H1 (cell line): ENCODE measurements at regions not wholly inside any gene's neighbourhood (a gene's known extent, or its start where the extent isn't known, plus 50 kb on each side); places are given as distances from the start of the nearest gene placed in this dataset.
A peak's percentile ranks its signal among the peaks of the same experiment; 100 is the strongest.

ENCODE experiments used
- CTCF ChIA-PET: fragments of 300-600 bp; sonication (Branson Sonifier 250); formaldehyde crosslinking; loops from one replicate; lab custom pipeline; 2021; ENCODE audit not compliant: partially characterized antibody; lab: Charles Lee
- POLR2A ChIA-PET: fragments of 300-600 bp; sonication (Branson Sonifier 250); formaldehyde crosslinking; loops from one replicate; lab custom pipeline; 2021; ENCODE audit warnings: inconsistent platforms; ENCODE audit not compliant: partially characterized antibody; lab: Charles Lee
- DNase-seq, 2 experiments: peaks; one replicate each; pipeline versions ENCODE4 v3.0.0 to v3.0.0-alpha.2; 2010 to 2022; ENCODE audit warnings: low spot score in 2 of 2, low read depth in 1 of 2, mixed read lengths in 1 of 2
- FAIRE-seq: peaks from 2 replicates; lab custom pipeline; 2011; peaks lifted over from hg19 to GRCh38; lab: Jason Lieb, UNC
- H2AFZ ChIP-seq: 2 replicates; pipeline ENCODE4 v1.8.1; 2012; ENCODE audit warnings: low read length, inconsistent platforms
- H2AK5ac ChIP-seq: 2 replicates; pipeline ENCODE4 v1.6.1; 2013; ENCODE audit warnings: low read depth, low read length
- H2BK120ac ChIP-seq: replicated peaks from 2 replicates; pipeline ENCODE3; 2013; ENCODE audit warnings: low read depth, low read length, inconsistent platforms
- H2BK12ac ChIP-seq: 2 replicates; pipeline ENCODE4 v1.6.1; 2013; ENCODE audit warnings: low read depth, low read length
- H2BK15ac ChIP-seq: 2 replicates; pipeline ENCODE4 v1.6.1; 2013; ENCODE audit warnings: low read length
- H2BK20ac ChIP-seq: 2 replicates; pipeline ENCODE4 v1.6.1; 2013; ENCODE audit warnings: low read length
- H2BK5ac ChIP-seq: 2 replicates; pipeline ENCODE4 v1.6.1; 2013; ENCODE audit warnings: low read depth, low read length
- H3K14ac ChIP-seq: 2 replicates; pipeline ENCODE4 v1.6.1; 2013; ENCODE audit warnings: inconsistent platforms; ENCODE audit not compliant: insufficient read length
- H3K18ac ChIP-seq: 2 replicates; pipeline ENCODE4 v1.6.1; 2013; ENCODE audit warnings: low read length; ENCODE audit errors: extremely low read depth
- H3K23ac ChIP-seq: 2 replicates; pipeline ENCODE4 v1.6.1; 2013; ENCODE audit warnings: inconsistent platforms; ENCODE audit not compliant: insufficient read length
- H3K23me2 ChIP-seq: 2 replicates; pipeline ENCODE4 v1.6.1; 2013; ENCODE audit warnings: low read depth, low read length
- H3K27ac ChIP-seq: 2 replicates; pipeline ENCODE4 v1.6.1; 2011; ENCODE audit warnings: low read depth, low read length, inconsistent platforms
- H3K27me3 ChIP-seq, 4 experiments: replicated peaks in 1 of 4; 1 replicate in 1 of 4; 2 replicates in 3 of 4; pipeline versions ENCODE4 v1.6.1 to v1.8.1; 2011 to 2013; ENCODE audit warnings: low read length in 3 of 4, mild to moderate bottlenecking in 3 of 4, inconsistent platforms in 2 of 4, mixed read lengths in 2 of 4, moderate library complexity in 1 of 4; ENCODE audit not compliant: control insufficient read depth in 3 of 4, insufficient read depth in 3 of 4; ENCODE audit errors: extremely low read depth in 1 of 4
- H3K36me3 ChIP-seq, 4 experiments: 2 replicates each; pipeline versions ENCODE4 v1.6.1 to v1.8.1; 2011 to 2013; ENCODE audit warnings: mild to moderate bottlenecking in 4 of 4, low read length in 3 of 4, moderate library complexity in 2 of 4, control low read depth in 1 of 4, inconsistent platforms in 1 of 4; ENCODE audit not compliant: insufficient read depth in 4 of 4, control insufficient read depth in 2 of 4
- H3K4ac ChIP-seq: replicated peaks from 2 replicates; pipeline ENCODE3; 2013; ENCODE audit warnings: low read length, low read depth, mixed read lengths, inconsistent platforms; ENCODE audit not compliant: insufficient read length
- H3K4me1 ChIP-seq, 4 experiments: replicated peaks in 1 of 4; 1 replicate in 1 of 4; 2 replicates in 3 of 4; pipeline versions ENCODE4 v1.6.1 to v1.8.1; 2011 to 2013; ENCODE audit warnings: low read length in 3 of 4, inconsistent platforms in 2 of 4, mixed read lengths in 1 of 4; ENCODE audit not compliant: insufficient read depth in 4 of 4, control insufficient read depth in 3 of 4
- H3K4me2 ChIP-seq, 2 experiments: 2 replicates each; pipeline versions ENCODE4 v1.6.1 to v1.8.1; 2011 to 2013; ENCODE audit warnings: low read depth in 2 of 2, low read length in 2 of 2, control low read depth in 1 of 2, inconsistent platforms in 1 of 2, mild to moderate bottlenecking in 1 of 2; ENCODE audit not compliant: insufficient read depth in 1 of 2
- H3K4me3 ChIP-seq, 4 experiments: fragments of 200-600, 300-600 bp in 1 of 4; sonication (generic), shearing (Covaris generic), sonication (Bioruptor Twin) in 1 of 4; 2 replicates each; pipeline versions ENCODE4 v1.5.1 to v1.8.1; 2011 to 2016; ENCODE audit warnings: low read length in 4 of 4, low read depth in 3 of 4, control low read depth in 2 of 4, inconsistent platforms in 2 of 4, mild to moderate bottlenecking in 2 of 4, mixed read lengths in 1 of 4, moderate library complexity in 1 of 4; ENCODE audit not compliant: insufficient read depth in 2 of 4; ENCODE audit errors: extremely low read depth in 1 of 4
- H3K56ac ChIP-seq: replicated peaks from 2 replicates; pipeline ENCODE3; 2013; ENCODE audit warnings: low read depth, mild to moderate bottlenecking, mixed read lengths, low read length, inconsistent platforms; ENCODE audit not compliant: insufficient read length
- H3K79me1 ChIP-seq: 2 replicates; pipeline ENCODE4 v1.6.1; 2013; ENCODE audit warnings: low read depth, low read length, control low read depth
- H3K79me2 ChIP-seq, 2 experiments: 2 replicates each; pipeline versions ENCODE4 v1.6.1 to v1.8.1; 2012 to 2013; ENCODE audit warnings: low read length in 2 of 2, mild to moderate bottlenecking in 2 of 2, inconsistent platforms in 1 of 2; ENCODE audit not compliant: insufficient read depth in 2 of 2, control insufficient read depth in 1 of 2
- H3K9ac ChIP-seq, 4 experiments: replicated peaks in 1 of 4; 1 replicate in 1 of 4; 2 replicates in 3 of 4; pipeline versions ENCODE4 v1.6.1 to v1.8.1; 2011 to 2013; ENCODE audit warnings: low read depth in 3 of 4, low read length in 3 of 4, control low read depth in 2 of 4, mild to moderate bottlenecking in 2 of 4, moderate library complexity in 2 of 4, inconsistent platforms in 1 of 4; ENCODE audit errors: extremely low read depth in 1 of 4
- H3K9me3 ChIP-seq, 2 experiments: 2 replicates each; pipeline versions ENCODE4 v1.6.1 to v1.8.1; 2012 to 2013; ENCODE audit warnings: mild to moderate bottlenecking in 2 of 2, moderate library complexity in 2 of 2, control low read depth in 1 of 2, inconsistent platforms in 1 of 2, low read depth in 1 of 2, low read length in 1 of 2, mixed read lengths in 1 of 2; ENCODE audit not compliant: insufficient read depth in 2 of 2
- H4K20me1 ChIP-seq, 2 experiments: replicated peaks in 1 of 2; 2 replicates each; pipeline versions ENCODE3 to v1.8.1; 2011 to 2013; ENCODE audit warnings: inconsistent platforms in 2 of 2, low read length in 2 of 2, mild to moderate bottlenecking in 1 of 2; ENCODE audit not compliant: insufficient read depth in 2 of 2, control insufficient read depth in 1 of 2
- H4K5ac ChIP-seq: 2 replicates; pipeline ENCODE4 v1.6.1; 2013; ENCODE audit warnings: low read length, low read depth, mixed read lengths, inconsistent platforms; ENCODE audit not compliant: insufficient read length
- H4K8ac ChIP-seq: 2 replicates; pipeline ENCODE4 v1.8.0; 2013; ENCODE audit warnings: mild to moderate bottlenecking, moderate library complexity, low read length, inconsistent platforms; ENCODE audit not compliant: insufficient read depth; ENCODE audit errors: extremely low read depth
- H4K91ac ChIP-seq: replicated peaks from 2 replicates; pipeline ENCODE3; 2013; ENCODE audit warnings: low read length, mixed read lengths, inconsistent platforms; ENCODE audit not compliant: insufficient read length
- BRCA1 ChIP-seq: IDR thresholded peaks from 2 replicates; pipeline ENCODE4 v1.6.1; 2012; ENCODE audit warnings: low read depth, low read length, improper control_type of control experiment
- CBX5 ChIP-seq: fragments of 300-800, 300-1000 bp; sonication (generic); IDR thresholded peaks from 2 replicates; pipeline ENCODE4 v1.7.1; 2016; ENCODE audit warnings: antibody characterized with exemption, low read length, low read depth
- CBX8 ChIP-seq: fragments of 300-800, 300-1000 bp; sonication (generic); IDR thresholded peaks from 2 replicates; pipeline ENCODE4 v1.7.1; 2016; ENCODE audit warnings: low read depth, low read length, borderline replicate concordance
- CHD1 ChIP-seq: IDR thresholded peaks from 2 replicates; pipeline ENCODE4 v1.6.1; 2012; ENCODE audit warnings: low read depth, low read length, improper control_type of control experiment
- CREB1 ChIP-seq: IDR thresholded peaks from 2 replicates; pipeline ENCODE4 v1.6.1; 2012; ENCODE audit warnings: inconsistent platforms
- EZH2 ChIP-seq: fragments of 200-600 bp; sonication (generic); IDR thresholded peaks from 2 replicates; pipeline ENCODE4 v1.7.1; 2012; ENCODE audit warnings: low read depth, mild to moderate bottlenecking, moderate library complexity, low read length, inconsistent platforms; ENCODE audit not compliant: severe bottlenecking
- GABPA ChIP-seq: IDR thresholded peaks from 2 replicates; pipeline ENCODE4 v1.6.1; 2011; ENCODE audit warnings: mild to moderate bottlenecking, low read length, moderate library complexity, borderline replicate concordance; ENCODE audit not compliant: insufficient read depth
- POLR2A ChIP-seq, 2 experiments: IDR thresholded peaks; 1 replicate in 1 of 2; 2 replicates in 1 of 2; pipeline ENCODE4 v1.6.1; 2011; ENCODE audit warnings: low read depth in 2 of 2, low read length in 2 of 2, mild to moderate bottlenecking in 2 of 2; ENCODE audit errors: control extremely low read depth in 1 of 2
- RBBP5 ChIP-seq: IDR thresholded peaks from 2 replicates; pipeline ENCODE4 v1.7.1; 2012; ENCODE audit warnings: low read depth, mild to moderate bottlenecking, inconsistent platforms, low read length, moderate library complexity, borderline replicate concordance
- RXRA ChIP-seq: IDR thresholded peaks from 2 replicates; pipeline ENCODE4 v1.6.1; 2011; ENCODE audit warnings: low read depth, mild to moderate bottlenecking, low read length, moderate library complexity; ENCODE audit not compliant: insufficient read depth
- SP4 ChIP-seq: IDR thresholded peaks from 2 replicates; pipeline ENCODE4 v1.6.1; 2012; ENCODE audit warnings: low read length, inconsistent platforms
- TBP ChIP-seq: IDR thresholded peaks from 2 replicates; pipeline ENCODE4 v1.6.1; 2011; ENCODE audit warnings: low read depth, low read length, improper control_type of control experiment
- TCF12 ChIP-seq: IDR thresholded peaks from 2 replicates; pipeline ENCODE4 v1.6.1; 2011; ENCODE audit warnings: low read depth, mild to moderate bottlenecking, low read length
- ZNF274 ChIP-seq: IDR thresholded peaks from 2 replicates; pipeline ENCODE4 v1.7.0; 2012; ENCODE audit warnings: low read length, borderline replicate concordance; ENCODE audit errors: extremely low read depth
- WGBS, 2 experiments: shearing (Covaris generic) in 1 of 2; methylation state at CpG; one replicate each; pipeline versions ENCODE4 v1.1.6 to v1.1.7; 2013 to 2015; ENCODE audit warnings: low lambda C conversion rate in 2 of 2, mixed read lengths in 2 of 2, inconsistent platforms in 1 of 2, low coverage in 1 of 2, missing lambda C conversion rate in 1 of 2; ENCODE audit not compliant: insufficient replicate concordance in 2 of 2, insufficient coverage in 1 of 2, insufficient read length in 1 of 2; ENCODE audit errors: extremely low coverage in 1 of 2, missing lambda C conversion rate in 1 of 2; 5-methylcytosine and 5-hydroxymethylcytosine counted together
- TF ChIP-seq, protein P1 (sequence below): IDR thresholded peaks from 2 replicates; pipeline ENCODE4 v1.6.1; 2012; ENCODE audit warnings: inconsistent platforms

DNA sequence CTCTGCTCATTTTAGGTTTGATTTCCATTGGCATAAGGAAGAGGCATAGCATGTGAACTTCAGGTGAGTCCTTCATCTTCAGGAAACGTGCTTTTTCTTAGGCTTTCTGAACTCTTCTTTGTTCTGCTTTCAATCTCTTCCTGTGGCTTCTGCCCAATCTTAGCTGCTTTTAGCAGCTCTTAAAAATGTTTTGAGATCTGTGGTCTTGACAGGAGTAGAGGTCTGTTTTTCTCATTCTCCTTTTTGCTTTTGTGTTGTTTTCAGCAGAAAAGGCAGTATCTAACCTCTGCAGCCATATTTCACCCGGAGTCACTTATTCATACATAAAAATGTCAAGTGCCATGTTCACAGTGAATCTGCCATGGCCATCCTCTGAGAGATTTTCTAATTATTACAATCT, 120.3 kb downstream of the LIG4 start:
- POLR2A ChIA-PET = no interaction called here
- CTCF ChIA-PET = interaction anchor here (0.6 kb wide), 1 partner anchor 88 kb away, joined by 3 read pairs; no protein-coding TSS in a partner anchor
- 93% methylated on average over 2 of the region's 2 CpGs; no CpG with 5 or more reads in 1 of the 2 experiments for WGBS, 2 experiments
- TF ChIP-seq RXRA = no peak
- TF ChIP-seq CREB1 = no peak
- TF ChIP-seq CBX8 = no peak
- no peak for TF ChIP-seq EZH2
- no peak for TF ChIP-seq TCF12
- TF ChIP-seq POLR2A (IDR thresholded peaks at IDR 0.05; ENCODE audit: control extremely low read depth in 1 of 2, low read depth in 2 of 2, low read length in 2 of 2) = no peak
- no peak for TF ChIP-seq RBBP5
- no peak for TF ChIP-seq GABPA
- no peak for TF ChIP-seq ZNF274
- no peak for TF ChIP-seq BRCA1
- no peak for TF ChIP-seq TBP
- no peak for TF ChIP-seq SP4
- no peak for TF ChIP-seq CBX5
- TF ChIP-seq, protein P1, sequence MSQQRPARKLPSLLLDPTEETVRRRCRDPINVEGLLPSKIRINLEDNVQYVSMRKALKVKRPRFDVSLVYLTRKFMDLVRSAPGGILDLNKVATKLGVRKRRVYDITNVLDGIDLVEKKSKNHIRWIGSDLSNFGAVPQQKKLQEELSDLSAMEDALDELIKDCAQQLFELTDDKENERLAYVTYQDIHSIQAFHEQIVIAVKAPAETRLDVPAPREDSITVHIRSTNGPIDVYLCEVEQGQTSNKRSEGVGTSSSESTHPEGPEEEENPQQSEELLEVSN = no peak
- TF ChIP-seq CHD1 = no peak

More for the DNA sequence above, 120.3 kb downstream of the LIG4 start:
- H3K18ac ChIP-seq = no peak overlapping the region
- no peak overlapping the region for H2AK5ac ChIP-seq
- no peak overlapping the region for H4K5ac ChIP-seq
- H3K23me2 ChIP-seq = no peaks in the 10 kb centered on the region
- no peaks in the 10 kb centered on the region for H4K20me1 ChIP-seq
- DNase-seq = no peak
- H2BK5ac ChIP-seq = no peak overlapping the region
- H3K4ac ChIP-seq = no peak overlapping the region
- H3K23ac ChIP-seq = no peak overlapping the region
- peak overlapping the region; percentile 54; the same call in 1 of the 2 replicates for H2AFZ ChIP-seq
- H2BK15ac ChIP-seq = no peak overlapping the region
- no peak overlapping the region for H2BK12ac ChIP-seq
- no peak overlapping the region for H4K91ac ChIP-seq
- no peak overlapping the region for H2BK20ac ChIP-seq
- no peak overlapping the region for H3K4me3 ChIP-seq
- no peak overlapping the region for H4K8ac ChIP-seq
- no peak overlapping the region for H3K9ac ChIP-seq
- FAIRE-seq = no peak
- H3K36me3 ChIP-seq = no peaks in the 10 kb centered on the region
- no peaks in the 10 kb centered on the region for H3K9me3 ChIP-seq
- H3K14ac ChIP-seq = no peak overlapping the region
- no peaks in the 10 kb centered on the region for H3K79me1 ChIP-seq
- no peaks in the 10 kb centered on the region for H3K4me1 ChIP-seq
- no peak overlapping the region for H3K27ac ChIP-seq
- H3K27me3 ChIP-seq = no peaks in the 10 kb centered on the region
- no peak overlapping the region for H3K56ac ChIP-seq
- H3K79me2 ChIP-seq = no peaks in the 10 kb centered on the region
- no peak overlapping the region for H3K4me2 ChIP-seq
- H2BK120ac ChIP-seq = no peak overlapping the region
